GM19452 (cell line): ENCODE measurements at regions not wholly inside any gene's neighbourhood (a gene's known extent, or its start where the extent isn't known, plus 50 kb on each side); places are given as distances from the start of the nearest gene placed in this dataset.

Experiments
- ATAC-seq: cut with Tn5 transposase; IDR thresholded peaks from one replicate; pipeline ENCODE4 v1.9.1; 2021; ENCODE audit not compliant: unreplicated experiment

DNA sequence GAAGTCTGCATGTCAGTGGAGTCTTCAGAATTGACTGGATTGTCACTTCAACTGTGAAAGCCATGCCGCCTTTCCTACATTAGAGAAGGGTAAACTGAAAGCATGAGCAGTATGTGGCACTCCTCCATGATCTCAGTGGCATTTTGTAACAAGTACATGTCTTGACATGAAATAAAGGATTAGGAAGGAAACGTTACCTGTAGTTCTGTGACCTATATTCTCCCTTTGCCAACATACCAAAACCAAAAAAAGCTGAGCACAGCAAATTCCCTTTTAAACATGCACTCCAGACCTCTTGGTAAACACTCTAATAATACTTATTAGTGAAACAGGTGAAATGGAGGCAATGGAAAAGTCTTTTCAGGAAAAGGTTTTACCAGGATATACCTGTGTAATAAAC, 344.2 kb downstream of the GRIA2 start:
- ATAC-seq, result no peak

DNA sequence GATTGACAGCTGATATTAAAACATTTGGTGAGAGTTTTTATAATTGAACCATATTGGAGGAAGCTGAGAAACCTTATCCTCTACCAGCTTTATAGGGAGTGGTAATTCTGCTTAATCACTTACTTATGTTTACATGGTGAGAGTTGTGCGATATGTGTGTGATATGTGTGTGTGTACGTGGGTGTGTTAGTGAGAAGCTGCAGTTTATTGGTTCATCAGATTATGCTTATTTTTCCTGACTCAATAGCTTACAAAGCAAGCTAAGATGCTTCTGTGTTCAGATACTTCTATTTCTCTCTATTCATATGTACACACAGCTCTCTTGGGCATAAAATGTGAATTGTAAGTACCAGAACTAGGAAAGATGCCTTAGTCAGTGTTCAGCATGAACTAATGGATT, 343.7 kb downstream of the GRIA2 start:
- ATAC-seq, result no peak

DNA sequence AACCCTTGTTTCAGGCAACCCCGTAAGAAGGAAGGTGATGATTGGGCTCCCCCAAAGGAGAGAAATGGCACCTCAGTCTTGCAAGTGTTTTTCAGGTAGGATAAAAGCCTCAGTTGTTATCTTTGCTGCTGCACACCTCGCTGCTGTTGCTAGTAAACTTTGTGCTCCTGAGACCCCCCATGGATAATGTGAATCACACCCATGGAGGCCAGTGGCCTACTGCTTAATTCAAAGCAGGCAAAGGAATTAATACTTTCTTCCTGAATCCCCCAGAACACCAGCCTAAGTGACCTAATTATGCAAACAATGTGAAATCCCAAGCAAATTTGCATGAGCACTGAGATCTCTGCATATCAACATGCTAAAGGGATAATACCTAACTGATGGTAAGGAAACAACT, 337.5 kb downstream of the GRIA2 start:
- no peak for ATAC-seq

DNA sequence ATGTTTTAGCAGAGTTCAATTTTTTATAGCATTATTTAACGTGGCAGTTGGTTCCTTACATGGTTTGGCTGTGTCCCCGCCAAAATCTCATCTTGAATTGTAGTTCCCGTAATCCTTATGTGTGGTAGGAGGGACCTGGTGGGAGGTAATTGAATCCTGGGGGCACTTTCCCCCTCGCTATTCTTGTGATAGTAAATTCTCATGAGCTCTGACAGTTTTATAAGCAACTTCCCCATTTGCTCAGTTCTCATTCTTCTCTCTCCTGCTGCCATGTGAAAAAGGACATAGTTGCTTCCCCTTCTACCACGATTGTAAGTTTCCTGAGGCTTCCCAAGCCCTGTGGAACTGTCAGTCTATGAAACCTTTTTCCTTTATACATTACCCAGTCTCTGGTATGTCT, 329.5 kb downstream of the GRIA2 start:
- no peak for ATAC-seq

DNA sequence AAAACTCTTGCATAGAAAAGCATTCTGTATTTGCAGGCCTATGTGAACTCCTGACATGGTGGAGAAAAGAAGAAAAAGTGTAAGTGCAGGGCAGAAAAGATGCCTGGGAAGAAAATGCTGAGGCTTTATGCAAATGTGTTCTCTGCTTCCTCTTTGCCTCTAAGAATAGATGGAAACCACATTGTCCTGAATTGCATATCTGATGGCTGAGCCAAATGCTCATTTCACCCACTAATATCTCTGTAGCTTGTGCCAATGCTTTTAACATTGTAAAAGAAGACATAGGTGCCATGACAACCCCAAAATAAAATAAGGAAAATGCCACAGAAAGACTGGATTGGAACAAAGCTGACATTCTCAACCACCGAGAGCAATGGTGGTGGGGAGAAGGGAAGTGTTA, 307.4 kb downstream of the GRIA2 start:
- ATAC-seq, result no peak

DNA sequence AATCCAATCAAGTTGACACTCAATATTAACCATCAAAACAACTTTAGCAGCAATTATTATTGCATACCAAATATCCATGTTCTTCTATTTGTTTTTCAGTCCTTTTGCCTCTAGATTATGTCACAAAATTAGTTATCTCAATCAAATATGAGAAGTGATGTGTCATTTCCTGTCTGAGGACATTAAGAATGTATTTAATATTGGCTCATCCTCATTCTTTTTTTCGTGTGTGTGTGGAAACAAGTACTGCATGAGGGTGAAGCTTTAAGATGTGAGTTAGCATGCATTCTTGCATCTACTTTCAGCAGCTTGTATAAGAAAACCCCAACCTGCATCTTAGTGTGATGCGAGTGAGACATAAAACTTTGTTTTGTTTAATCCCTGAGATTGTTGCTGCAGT, 301.4 kb downstream of the GRIA2 start:
- ATAC-seq, result no peak

DNA sequence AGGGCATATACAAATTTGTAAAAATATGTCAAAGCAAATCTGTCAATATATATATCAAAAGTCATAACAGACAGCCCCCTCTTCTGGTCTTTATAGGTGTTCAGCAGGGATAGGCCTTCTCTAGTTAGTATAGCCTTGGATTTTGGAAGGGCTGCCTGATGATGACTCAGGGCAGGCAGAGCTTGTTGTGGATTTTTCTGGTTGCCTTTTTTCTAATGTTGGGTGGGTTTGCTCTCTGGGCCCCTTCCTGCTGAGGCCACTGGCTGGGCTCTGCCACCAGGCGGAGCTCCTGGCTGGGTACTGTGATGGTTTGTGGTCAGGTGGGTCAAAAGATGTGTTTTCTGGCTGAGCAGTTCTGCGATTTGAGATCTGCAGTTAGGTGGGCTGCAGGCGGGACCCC, 294.2 kb downstream of the GRIA2 start:
- no peak for ATAC-seq

DNA sequence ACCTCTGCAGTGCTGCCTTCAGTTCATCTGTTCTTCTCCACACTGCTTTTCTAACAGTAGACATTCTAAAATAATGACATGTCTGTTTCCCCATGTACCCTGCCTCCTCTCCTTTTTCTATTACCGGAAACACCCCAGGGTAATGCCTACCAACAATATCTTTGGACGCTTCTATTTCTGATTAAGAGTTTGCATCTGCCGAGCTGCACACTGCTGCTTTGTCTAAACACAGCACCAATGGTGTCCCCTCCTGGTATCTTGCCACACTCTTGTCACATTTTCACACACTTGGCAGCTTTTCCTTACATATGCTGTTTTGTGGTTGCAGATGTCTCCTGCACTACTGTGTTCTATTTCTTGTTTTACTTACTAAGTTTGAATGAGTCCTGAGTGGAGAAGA, 288.8 kb downstream of the GRIA2 start:
- ATAC-seq, result no peak

DNA sequence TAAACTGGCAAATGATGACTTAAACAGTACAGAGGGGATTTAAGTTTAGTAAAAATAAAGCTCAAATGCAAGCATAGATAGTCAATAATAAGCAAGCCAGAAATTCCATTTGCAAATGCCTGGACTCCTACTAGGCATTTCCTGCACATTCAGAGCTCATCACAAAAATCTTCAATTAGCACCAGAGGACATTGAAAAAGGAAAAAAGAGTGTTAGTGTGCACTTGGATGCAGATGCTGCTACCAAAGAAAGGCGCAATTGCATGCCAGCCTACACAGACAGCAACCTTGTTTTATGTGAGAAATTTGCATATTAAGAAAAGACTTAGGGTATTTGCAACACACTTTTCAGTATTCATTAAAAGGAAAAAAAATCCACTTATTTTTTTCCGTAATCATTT, 282.1 kb downstream of the GRIA2 start:
- ATAC-seq, result no peak

DNA sequence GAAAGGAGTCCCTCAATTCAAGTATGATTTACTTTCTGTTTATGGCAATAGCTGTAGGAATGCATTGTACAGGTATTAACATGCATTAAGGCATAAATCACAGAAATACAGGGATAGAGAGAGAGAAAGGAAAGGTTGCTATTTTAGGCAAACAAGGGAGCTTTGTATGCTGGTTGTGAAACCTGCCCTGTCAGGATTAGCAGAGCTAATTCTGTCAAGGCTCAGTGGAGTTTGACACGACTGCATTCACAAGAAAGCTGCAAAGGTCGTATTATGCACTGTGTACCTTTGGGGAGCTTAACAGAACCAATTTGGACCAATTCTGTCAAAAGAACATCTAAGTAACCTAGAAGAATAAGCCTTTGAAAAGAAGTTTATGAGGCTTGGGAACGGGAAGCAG, 239.3 kb downstream of the GRIA2 start:
- no peak for ATAC-seq

DNA sequence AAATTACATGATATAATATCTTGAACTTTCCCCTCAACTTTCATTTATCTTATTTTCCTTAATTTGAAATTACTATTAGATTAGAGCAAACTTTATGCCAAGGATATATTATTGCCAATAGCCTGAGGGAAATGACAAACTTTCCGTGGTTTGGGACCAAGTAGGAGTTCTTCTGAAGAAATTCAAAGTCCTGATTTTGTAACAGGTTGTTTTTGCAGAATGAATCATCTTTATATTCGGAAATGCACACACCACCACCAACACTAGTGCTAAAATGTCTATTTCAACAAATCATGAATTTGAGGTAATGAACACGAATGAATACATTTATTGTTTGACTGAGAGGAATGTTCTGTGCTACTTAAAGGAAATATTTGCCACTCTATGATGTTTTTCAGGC, 226.7 kb downstream of the GRIA2 start:
- no peak for ATAC-seq

DNA sequence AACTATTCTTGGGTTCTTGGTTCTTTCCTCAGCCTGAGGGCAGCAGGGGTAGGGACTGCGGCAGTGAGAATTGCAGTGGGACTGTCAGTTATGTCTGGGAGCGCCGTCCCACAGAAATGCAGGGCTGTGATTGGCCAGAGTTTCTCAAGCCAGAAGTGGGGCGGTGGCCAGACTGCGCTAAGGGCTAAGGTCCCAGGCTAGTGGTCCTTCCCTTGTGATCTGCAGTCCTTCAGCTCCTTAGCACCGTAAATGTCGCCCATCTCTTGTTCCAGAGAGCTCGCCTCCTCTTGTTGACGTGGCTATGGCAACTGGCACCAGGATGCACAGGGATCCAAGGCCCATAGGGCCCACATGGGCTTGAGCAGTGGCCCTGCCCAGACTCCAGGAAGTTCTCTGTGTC, 223.5 kb downstream of the GRIA2 start:
- ATAC-seq, result no peak

DNA sequence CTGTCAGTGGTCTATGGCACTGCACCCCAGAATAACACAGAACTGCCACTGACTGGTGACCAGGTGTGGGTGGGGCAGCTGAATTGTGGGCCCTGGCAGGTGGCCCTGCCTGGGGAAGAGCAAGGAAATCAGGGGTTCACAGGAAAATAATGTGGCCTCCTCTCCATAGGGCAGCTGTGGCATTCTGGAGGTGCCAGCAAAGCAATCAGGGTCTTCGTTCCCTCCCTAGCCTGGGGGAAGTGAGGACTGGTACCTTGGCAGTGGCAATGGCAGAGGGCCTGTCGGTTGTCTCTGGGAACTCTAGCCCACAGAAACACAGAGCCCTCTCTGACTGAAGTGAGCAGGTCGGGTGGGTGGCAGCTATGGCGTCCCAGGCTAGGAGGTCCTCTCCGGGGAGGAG, 223.0 kb downstream of the GRIA2 start:
- ATAC-seq, result no peak

DNA sequence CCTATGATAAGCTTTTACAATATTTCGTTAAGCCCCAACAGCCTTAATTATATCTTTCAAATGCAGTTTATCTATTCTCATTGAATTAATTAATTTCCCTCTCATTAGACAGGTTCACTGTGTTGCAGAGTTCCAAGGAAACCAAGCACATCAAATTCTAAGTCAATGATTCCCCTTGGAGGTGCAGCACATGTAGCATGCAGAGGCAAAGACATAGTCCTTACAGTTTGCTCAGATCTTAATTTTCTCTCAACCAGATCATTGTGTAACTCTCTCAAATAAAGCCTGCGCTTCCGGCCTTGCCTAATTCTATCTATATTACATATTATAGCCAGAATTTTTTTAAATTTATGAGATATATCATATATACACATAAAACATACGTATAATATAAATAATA, 205.4 kb downstream of the GRIA2 start:
- ATAC-seq, result no peak

DNA sequence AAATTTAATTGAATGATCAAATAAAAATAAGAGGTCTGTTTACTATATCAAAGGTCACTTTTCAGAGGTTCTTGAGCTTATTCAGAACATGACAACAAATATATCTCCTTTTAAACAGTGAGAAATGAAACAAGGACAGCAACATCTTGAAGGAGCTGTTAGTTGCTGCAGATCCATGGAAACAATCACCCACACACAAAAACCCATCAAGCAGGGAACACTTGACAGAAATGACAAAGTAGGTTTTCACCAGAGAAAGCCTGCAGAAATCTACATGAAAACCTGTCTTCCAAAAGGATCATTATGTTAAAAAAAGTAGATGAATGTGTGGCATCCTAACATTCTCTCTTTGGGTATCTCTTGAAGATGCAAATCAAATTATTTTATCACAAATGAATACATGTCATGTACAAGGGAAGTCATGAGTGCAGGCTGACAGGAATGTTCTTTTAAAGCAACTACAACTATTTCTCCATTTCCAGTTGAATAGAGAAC, 203.0 kb downstream of the GRIA2 start:
- ATAC-seq, result no peak

DNA sequence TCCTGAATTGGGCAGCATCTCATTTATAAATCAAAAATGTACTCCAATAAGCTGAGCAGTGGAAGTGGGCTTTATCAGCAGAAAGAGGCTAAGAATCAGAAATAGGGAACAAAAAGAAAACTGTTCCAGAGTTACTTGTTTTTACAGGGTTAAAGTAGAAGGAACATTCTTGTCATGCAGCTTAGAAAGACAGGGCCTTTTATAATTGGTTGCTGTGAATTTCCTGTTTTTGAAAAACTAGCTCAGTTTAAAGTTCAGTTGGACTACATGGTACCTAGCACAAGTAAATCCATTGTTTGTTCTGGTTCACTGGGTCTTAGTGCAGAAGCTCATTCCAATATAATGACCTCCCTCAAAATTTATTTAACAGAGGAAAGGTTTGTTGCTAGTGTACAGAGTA, 200.8 kb downstream of the GRIA2 start:
- no peak for ATAC-seq
